Fibroblast of mammary gland (primary cell): ENCODE measurements at regions not wholly inside any gene's neighbourhood (a gene's known extent, or its start where the extent isn't known, plus 50 kb on each side); places are given as distances from the start of the nearest gene placed in this dataset.

Experiments
- DNase-seq: peaks from one replicate; pipeline ENCODE4 v3.0.0-alpha.2; 2010; ENCODE audit warnings: low read depth
- H3K4me3 ChIP-seq: 2 replicates; pipeline ENCODE4 v1.5.1; 2011; ENCODE audit warnings: low read depth, mild to moderate bottlenecking, low read length, moderate library complexity; ENCODE audit not compliant: control insufficient read depth
- CTCF ChIP-seq: conservative IDR thresholded peaks from 2 replicates; pipeline ENCODE4 v1.5.1; 2011; ENCODE audit warnings: low read depth, low read length, inconsistent platforms; ENCODE audit not compliant: control insufficient read depth, insufficient read depth

- TF ChIP-seq CTCF = no peak
- H3K4me3 ChIP-seq = no peak overlapping the region
- DNase-seq = no peak
These were observed 853.9 kb downstream of the SORCS3 start for GRCh38 chr10:105494944-105495343.

GRCh38 chr10:105494303-105494702 lies 853.2 kb downstream of the SORCS3 start:
- no peak for DNase-seq
- TF ChIP-seq CTCF = no peak
- H3K4me3 ChIP-seq = no peak overlapping the region

GRCh38 chr10:105473170-105473569 lies 832.1 kb downstream of the SORCS3 start:
- no peak overlapping the region for H3K4me3 ChIP-seq
- no peak for DNase-seq
- no peak for TF ChIP-seq CTCF

GRCh38 chr10:105468759-105469158 lies 827.7 kb downstream of the SORCS3 start:
- no peak overlapping the region for H3K4me3 ChIP-seq
- no peak for DNase-seq
- TF ChIP-seq CTCF = no peak

- DNase-seq = no peak
- TF ChIP-seq CTCF = no peak
- no peak overlapping the region for H3K4me3 ChIP-seq
These were observed 825.4 kb downstream of the SORCS3 start for GRCh38 chr10:105466521-105466920.

GRCh38 chr10:105434970-105435369 lies 793.9 kb downstream of the SORCS3 start:
- DNase-seq = no peak
- H3K4me3 ChIP-seq = no peak overlapping the region
- no peak for TF ChIP-seq CTCF

- TF ChIP-seq CTCF = no peak
- H3K4me3 ChIP-seq = no peak overlapping the region
- no peak for DNase-seq
These were observed 772.9 kb downstream of the SORCS3 start for GRCh38 chr10:105413997-105414396.
